Hepatocyte (in vitro differentiated cells): ENCODE measurements at regions not wholly inside any gene's neighbourhood (a gene's known extent, or its start where the extent isn't known, plus 50 kb on each side); places are given as distances from the start of the nearest gene placed in this dataset.
"Not testable (repeated sequence)": the region's sequence is repeated elsewhere in the genome, so short reads cannot be mapped to it uniquely, and the experiment has no call there.

Experiments used
- CTCF ChIP-seq: fragments of 200-600 bp; sonication (generic); IDR thresholded peaks from 2 replicates; pipeline ENCODE4 v1.5.1; 2016; ENCODE audit warnings: antibody characterized with exemption, mild to moderate bottlenecking; ENCODE audit not compliant: poor library complexity
- EZH2 ChIP-seq: fragments of 200-600 bp; sonication (generic); IDR thresholded peaks from 2 replicates; pipeline ENCODE4 v1.6.1; 2016; ENCODE audit warnings: antibody characterized with exemption, mild to moderate bottlenecking, borderline replicate concordance

- TF ChIP-seq EZH2, CTCF: not testable (repeated sequence)
Observed at GRCh38 chr7:131625345-131625744, 68.9 kb upstream of the PODXL start.
